NCI-H1694 treated with DMSO at 0.1 percent for 48 hours (cell line): ENCODE measurements at regions not wholly inside any gene's neighbourhood (a gene's known extent, or its start where the extent isn't known, plus 50 kb on each side); places are given as distances from the start of the nearest gene placed in this dataset.
"Not testable (repeated sequence)": the region's sequence is repeated elsewhere in the genome, so short reads cannot be mapped to it uniquely, and the experiment has no call there.

Experiments
- DNase-seq: peaks from one replicate; lab custom pipeline; 2025; lab: John Stamatoyannopoulos, UW

GRCh38 chr4:177951026-177951425 is 508.8 kb upstream of the AGA start:
- DNase-seq: no peak

GRCh38 chr4:177952723-177953122 is 510.5 kb upstream of the AGA start:
- no peak for DNase-seq

- DNase-seq: no peak
These were observed 515.5 kb upstream of the AGA start for GRCh38 chr4:177957596-177958360.

- no peak for DNase-seq
These were observed 518.3 kb upstream of the AGA start for GRCh38 chr4:177960566-177960965.

- DNase-seq: no peak
These were observed 519.6 kb upstream of the AGA start for GRCh38 chr4:177961761-177962380.

- DNase-seq: no peak
These were observed 521.8 kb upstream of the AGA start for GRCh38 chr4:177964061-177964460.

- DNase-seq: no peak
These were observed 522.5 kb upstream of the AGA start for GRCh38 chr4:177964693-177965168.

GRCh38 chr4:177967328-177967727 is 525.1 kb upstream of the AGA start:
- DNase-seq: no peak

- no peak for DNase-seq
These were observed 526.7 kb upstream of the AGA start for GRCh38 chr4:177968817-177969442.

GRCh38 chr4:177974461-177974860 is 532.2 kb upstream of the AGA start:
- no peak for DNase-seq

- no peak for DNase-seq
These were observed 533.2 kb upstream of the AGA start for GRCh38 chr4:177975315-177975987.

- no peak for DNase-seq
These were observed 544.0 kb upstream of the AGA start for GRCh38 chr4:177986236-177986635.

GRCh38 chr4:177987896-177988295 is 545.7 kb upstream of the AGA start:
- no peak for DNase-seq

GRCh38 chr4:177989503-177990201 is 547.4 kb upstream of the AGA start:
- no peak for DNase-seq

GRCh38 chr4:178003098-178003657 is 560.9 kb upstream of the AGA start:
- no peak for DNase-seq

- DNase-seq: no peak
These were observed 568.4 kb upstream of the AGA start for GRCh38 chr4:178010596-178010995.

GRCh38 chr4:178015046-178015445 is 572.8 kb upstream of the AGA start:
- not testable (repeated sequence) for DNase-seq

- DNase-seq: no peak
These were observed 584.8 kb upstream of the AGA start for GRCh38 chr4:178026999-178027398.

GRCh38 chr4:178027796-178028195 is 585.6 kb upstream of the AGA start:
- no peak for DNase-seq

- no peak for DNase-seq
These were observed 586.2 kb upstream of the AGA start for GRCh38 chr4:178028481-178028880.

GRCh38 chr4:178037459-178038214 is 595.4 kb upstream of the AGA start:
- DNase-seq: no peak
